Stomach (tissue), 8 donors: ENCODE measurements at regions not wholly inside any gene's neighbourhood (a gene's known extent, or its start where the extent isn't known, plus 50 kb on each side); places are given as distances from the start of the nearest gene placed in this dataset.
"Not testable (repeated sequence)": the region's sequence is repeated elsewhere in the genome, so short reads cannot be mapped to it uniquely, and the experiment has no call there.

Experiments used
- DNase-seq, 2 donors: peaks; one replicate each; pipeline versions ENCODE4 v3.0.0 to v3.0.0-alpha.2; 2013 to 2019
- H3K27ac ChIP-seq, 5 donors: fragments of 200-600 bp in 4 of 5; sonication (generic) in 4 of 5; one replicate each; pipeline ENCODE4 v1.5.1; 2013 to 2019; ENCODE audit warnings: mild to moderate bottlenecking in 1 of 5, moderate library complexity in 1 of 5
- H3K27me3 ChIP-seq, 3 donors: fragments of 200-600 bp; sonication (generic); one replicate each; pipeline ENCODE4 v1.5.1; 2017 to 2019; ENCODE audit warnings: mixed run types in 1 of 3
- H3K36me3 ChIP-seq, 4 donors: fragments of 200-600 bp; sonication (generic); 1 replicate in 3 of 4; 2 replicates in 1 of 4; pipeline ENCODE4 v1.5.1; 2016 to 2019
- H3K4me1 ChIP-seq, 4 donors: fragments of 200-600 bp; sonication (generic); one replicate each; pipeline ENCODE4 v1.5.1; 2016 to 2019
- H3K4me3 ChIP-seq, 4 donors: fragments of 200-600 bp; sonication (generic) in 3 of 4; one replicate each; pipeline ENCODE4 v1.5.1; 2016 to 2019; ENCODE audit warnings: mild to moderate bottlenecking in 1 of 4
- H3K9me3 ChIP-seq, 4 donors: fragments of 200-600 bp; sonication (generic); one replicate each; pipeline ENCODE4 v1.5.1; 2016 to 2019
- CTCF ChIP-seq, 7 experiments: fragments of 450-650 bp in 4 of 7; fragments of 200-600 bp in 3 of 7; sonication (generic) in 3 of 7; IDR thresholded peaks; one replicate each; pipeline ENCODE4 v1.5.1; 2016 to 2019; ENCODE audit warnings: antibody characterized with exemption in 7 of 7, control low read depth in 2 of 7, mild to moderate bottlenecking in 1 of 7
- EP300 ChIP-seq: sonication (generic); formaldehyde crosslinking; IDR thresholded peaks from one replicate; pipeline ENCODE4 v1.6.1; 2017; ENCODE audit warnings: antibody characterized with exemption
- POLR2A ChIP-seq, 4 donors: fragments of 450-650 bp; IDR thresholded peaks; one replicate each; pipeline ENCODE4 v1.6.1; 2016; ENCODE audit warnings: antibody characterized with exemption in 4 of 4, control low read depth in 2 of 4, mild to moderate bottlenecking in 1 of 4, moderate library complexity in 1 of 4
- POLR2AphosphoS5 ChIP-seq, 3 donors: sonication (generic); formaldehyde crosslinking; IDR thresholded peaks; one replicate each; pipeline ENCODE4 v1.6.1; 2016; ENCODE audit warnings: antibody characterized with exemption in 3 of 3
- WGBS, 5 donors: extraction: QIAGEN DNeasy Blood & Tissue Kit in 3 of 5; methylation state at CpG; one replicate each; pipeline versions ENCODE4 v1.1.5 to v1.1.7; 2013 to 2018; 5-methylcytosine and 5-hydroxymethylcytosine counted together
- intact Hi-C: fragments of 100-400 bp; cut with DNase I; formaldehyde crosslinking; loops from one replicate; pipeline ENCODE4 v1.15.1; 2023; ENCODE audit warnings: low total_unique reads
- donor health status: healthy with polysubstance abuse.
- donor health status: Bipolar disorder and iron deficiency.
- donor health status: healthy.

GRCh38 chr18:76013057-76013456 lies 482.0 kb downstream of the ZNF516 start:
- Histone ChIP-seq H3K4me1 (no peaks in the 10 kb centered on the region), H3K9me3 (peaks cover 0 to 7% (median 4%) of the 10 kb centered on the region in 4 donors), H3K27me3 (no peaks in the 10 kb centered on the region), H3K36me3 (no peaks in the 10 kb centered on the region), H3K27ac (no peak overlapping the region), H3K4me3 (no peak overlapping the region)
- no peak for DNase-seq
- TF ChIP-seq POLR2A (IDR thresholded peaks at IDR 0.05) (no peak), POLR2AphosphoS5 (IDR thresholded peaks at IDR 0.05) (no peak), EP300 (no peak), CTCF (IDR thresholded peaks at IDR 0.05) (no peak)
- intact Hi-C loops: no loop called here
- whole genome bisulfite sequencing, 5 donors: 43 to 87% (median 76%) methylated on average over 1 of the region's 1 CpG

- Histone ChIP-seq H3K27ac (no peak overlapping the region), H3K27me3 (no peaks in the 10 kb centered on the region), H3K4me1 (no peaks in the 10 kb centered on the region), H3K36me3 (no peaks in the 10 kb centered on the region), H3K4me3 (no peak overlapping the region), H3K9me3 (no peaks in the 10 kb centered on the region)
- 42 to 57% (median 45%) methylated on average over 14 to 15 of the region's 15 CpGs for WGBS, 5 donors
- intact Hi-C loops: no loop called here
- DNase-seq: peak in 1 of 2 donors; percentile 16
- TF ChIP-seq CTCF (IDR thresholded peaks at IDR 0.05) (no peak), EP300 (no peak), POLR2AphosphoS5 (IDR thresholded peaks at IDR 0.05) (no peak), POLR2A (IDR thresholded peaks at IDR 0.05) (no peak)
Measured at GRCh38 chr18:76005632-76006208, 489.3 kb downstream of the ZNF516 start.

- H3K4me3 ChIP-seq: not testable (repeated sequence)
- H3K9me3 ChIP-seq: peaks cover 0 to 18% (median 7%) of the 10 kb centered on the region in 4 donors
Measured at GRCh38 chr18:75987913-75988312, 507.1 kb downstream of the ZNF516 start.

GRCh38 chr18:75984853-75985252 lies 510.2 kb downstream of the ZNF516 start:
- Histone ChIP-seq H3K27ac (no peak overlapping the region), H3K4me3 (no peak overlapping the region), H3K4me1 (no peaks in the 10 kb centered on the region), H3K27me3 (no peaks in the 10 kb centered on the region), H3K9me3 (peaks cover 0 to 18% (median 7%) of the 10 kb centered on the region in 4 donors), H3K36me3 (no peaks in the 10 kb centered on the region)
- intact Hi-C loops: no loop called here
- 70 to 91% (median 88%) methylated on average over 1 of the region's 1 CpG for WGBS, 5 donors
- TF ChIP-seq CTCF (IDR thresholded peaks at IDR 0.05) (no peak), EP300 (no peak), POLR2AphosphoS5 (IDR thresholded peaks at IDR 0.05) (no peak), POLR2A (IDR thresholded peaks at IDR 0.05) (no peak)
- no peak for DNase-seq

More at GRCh38 chr18:75987913-75988312, 507.1 kb downstream of the ZNF516 start:
- intact Hi-C loops, H3K4me1 ChIP-seq, DNase-seq, H3K36me3 ChIP-seq, H3K27ac ChIP-seq, H3K27me3 ChIP-seq: not testable (repeated sequence)
- WGBS, 5 donors: 58 to 85% (median 78%) methylated on average over 4 of the region's 4 CpGs

- Histone ChIP-seq H3K27ac (no peak overlapping the region), H3K27me3 (no peaks in the 10 kb centered on the region), H3K4me1 (no peaks in the 10 kb centered on the region), H3K9me3 (peaks cover 0 to 6% (median 3%) of the 10 kb centered on the region in 4 donors), H3K4me3 (no peak overlapping the region), H3K36me3 (no peaks in the 10 kb centered on the region)
- DNase-seq: no peak
- 48 to 66% (median 60%) methylated on average over 3 of the region's 3 CpGs for WGBS, 5 donors
- intact Hi-C loops: no loop called here
- TF ChIP-seq POLR2AphosphoS5 (IDR thresholded peaks at IDR 0.05) (no peak), POLR2A (IDR thresholded peaks at IDR 0.05) (no peak), CTCF (IDR thresholded peaks at IDR 0.05) (no peak), EP300 (no peak)
Measured at GRCh38 chr18:75981102-75981501, 513.9 kb downstream of the ZNF516 start.
